PC-9 (cell line): ENCODE measurements at regions not wholly inside any gene's neighbourhood (a gene's known extent, or its start where the extent isn't known, plus 50 kb on each side); places are given as distances from the start of the nearest gene placed in this dataset.

Experiments used
- BruUV-seq: library from RNA; stranded (reverse); fragments of 400-500 nt; replicated peaks from 2 replicates; lab custom pipeline; 2021; lab: Mats Ljungman, UMichigan
- CTCF ChIA-PET: fragments of 300-600 bp; sonication (Branson Sonifier 250); formaldehyde crosslinking; loops from one replicate; lab custom pipeline; 2022; ENCODE audit warnings: antibody characterized with exemption; lab: Charles Lee
- POLR2A ChIA-PET: fragments of 300-600 bp; sonication (Branson Sonifier 250); formaldehyde crosslinking; loops from one replicate; lab custom pipeline; 2022; ENCODE audit warnings: antibody characterized with exemption; ENCODE audit not compliant: unreplicated experiment; lab: Charles Lee
- DNase-seq, 2 experiments: peaks; one replicate each; pipeline versions ENCODE4 v3.0.0 to v3.0.0-alpha.2; 2015 to 2022; ENCODE audit warnings: mixed read lengths in 1 of 2
- H2AFZ ChIP-seq: fragments of 200-600 bp; sonication (generic); 2 replicates; pipeline ENCODE4 v1.8.1; 2017; ENCODE audit warnings: antibody characterized with exemption
- H3F3A ChIP-seq: fragments of 200-600 bp; sonication (generic); 2 replicates; pipeline ENCODE4 v1.8.1; 2017; ENCODE audit warnings: antibody characterized with exemption, mild to moderate bottlenecking, low read depth; ENCODE audit not compliant: insufficient read depth
- H3K27ac ChIP-seq: fragments of 200-600 bp; sonication (generic); 2 replicates; pipeline ENCODE4 v1.6.1; 2016; ENCODE audit warnings: mixed run types
- H3K27me3 ChIP-seq: fragments of 200-600 bp; sonication (generic); 2 replicates; pipeline ENCODE4 v1.6.1; 2016; ENCODE audit warnings: low read depth, mixed run types; ENCODE audit not compliant: insufficient read depth
- H3K36me3 ChIP-seq: fragments of 200-600 bp; sonication (generic); 2 replicates; pipeline ENCODE4 v1.6.1; 2016; ENCODE audit warnings: low read depth, mixed run types
- H3K4me1 ChIP-seq: fragments of 200-600 bp; sonication (generic); replicated peaks from 2 replicates; pipeline ENCODE4 v1.6.1; 2016; ENCODE audit warnings: mixed run types; ENCODE audit not compliant: insufficient read depth
- H3K4me2 ChIP-seq: fragments of 200-600 bp; sonication (generic); 2 replicates; pipeline ENCODE4 v1.6.1; 2017; ENCODE audit warnings: mixed run types
- H3K4me3 ChIP-seq: fragments of 200-600 bp; sonication (generic); 2 replicates; pipeline ENCODE4 v1.6.1; 2016; ENCODE audit warnings: mixed run types
- H3K79me2 ChIP-seq: fragments of 200-600 bp; sonication (generic); 2 replicates; pipeline ENCODE4 v1.6.1; 2017; ENCODE audit warnings: low read depth, mixed run types
- H3K9me2 ChIP-seq: fragments of 200-600 bp; sonication (generic); 2 replicates; pipeline ENCODE4 v1.8.1; 2017; ENCODE audit warnings: mild to moderate bottlenecking; ENCODE audit not compliant: insufficient read depth
- H3K9me3 ChIP-seq: fragments of 200-600 bp; sonication (generic); 2 replicates; pipeline ENCODE4 v1.8.1; 2016; ENCODE audit warnings: low read depth; ENCODE audit not compliant: insufficient read depth
- H4K20me1 ChIP-seq: fragments of 200-600 bp; sonication (generic); 2 replicates; pipeline ENCODE4 v1.8.1; 2017; ENCODE audit not compliant: insufficient read depth
- CTCF ChIP-seq: fragments of 200-600 bp; sonication (generic); conservative IDR thresholded peaks from 2 replicates; pipeline ENCODE4 v1.6.1; 2017; ENCODE audit warnings: mixed run types, antibody characterized with exemption, mild to moderate bottlenecking, moderate library complexity
- EZH2 ChIP-seq: fragments of 200-600 bp; sonication (generic); IDR thresholded peaks from 2 replicates; pipeline ENCODE4 v1.8.0; 2017; ENCODE audit warnings: antibody characterized with exemption, low read depth
- intact Hi-C: fragments of 100-400 bp; cut with micrococcal nuclease; formaldehyde crosslinking; loops from one replicate; pipeline ENCODE4 v1.10.0; 2022; ENCODE audit not compliant: unreplicated experiment

- TF ChIP-seq EZH2 (no peak), CTCF (no peak)
- Histone ChIP-seq H3F3A (no peaks in the 10 kb centered on the region), H3K4me3 (no peak overlapping the region), H3K9me2 (no peaks in the 10 kb centered on the region), H3K36me3 (no peaks in the 10 kb centered on the region), H3K27me3 (no peaks in the 10 kb centered on the region), H3K9me3 (no peaks in the 10 kb centered on the region), H3K4me1 (no peaks in the 10 kb centered on the region), H3K27ac (no peak overlapping the region), H3K79me2 (no peaks in the 10 kb centered on the region), H2AFZ (no peak overlapping the region), H4K20me1 (no peaks in the 10 kb centered on the region), H3K4me2 (no peak overlapping the region)
- BruUV-seq: no TSS peak
- CTCF ChIA-PET: no interaction called here
- intact Hi-C loops: no loop called here
- POLR2A ChIA-PET: no interaction called here
- no peak for DNase-seq
Observed at GRCh38 chr21:18460979-18461378, 57.4 kb upstream of the TMPRSS15 start.

GRCh38 chr21:18461743-18462142, 58.2 kb upstream of the TMPRSS15 start:
- POLR2A ChIA-PET: no interaction called here
- TF ChIP-seq CTCF (no peak), EZH2 (no peak)
- H3K9me2 ChIP-seq: no peaks in the 10 kb centered on the region
- no peak overlapping the region for H2AFZ ChIP-seq
- no peak overlapping the region for H3K27ac ChIP-seq
- H3K27me3 ChIP-seq: no peaks in the 10 kb centered on the region
- no peaks in the 10 kb centered on the region for H3K36me3 ChIP-seq
- intact Hi-C loops: no loop called here
- BruUV-seq: no TSS peak
- no peaks in the 10 kb centered on the region for H3F3A ChIP-seq
- H3K9me3 ChIP-seq: no peaks in the 10 kb centered on the region
- no peaks in the 10 kb centered on the region for H4K20me1 ChIP-seq
- H3K4me2 ChIP-seq: no peak overlapping the region
- H3K4me1 ChIP-seq: no peaks in the 10 kb centered on the region
- H3K4me3 ChIP-seq: no peak overlapping the region
- CTCF ChIA-PET: no interaction called here
- no peaks in the 10 kb centered on the region for H3K79me2 ChIP-seq
- DNase-seq: no peak

GRCh38 chr21:18467715-18468114, 64.1 kb upstream of the TMPRSS15 start:
- no peak overlapping the region for H3K4me2 ChIP-seq
- H3K36me3 ChIP-seq: no peaks in the 10 kb centered on the region
- POLR2A ChIA-PET: no interaction called here
- no peaks in the 10 kb centered on the region for H3K9me3 ChIP-seq
- no peak overlapping the region for H3K4me3 ChIP-seq
- H3K9me2 ChIP-seq: no peaks in the 10 kb centered on the region
- CTCF ChIA-PET: no interaction called here
- DNase-seq: no peak
- no peaks in the 10 kb centered on the region for H3K27me3 ChIP-seq
- TF ChIP-seq EZH2 (no peak), CTCF (no peak)
- H3F3A ChIP-seq: no peaks in the 10 kb centered on the region
- no peaks in the 10 kb centered on the region for H3K79me2 ChIP-seq
- no TSS peak for BruUV-seq
- no peak overlapping the region for H3K27ac ChIP-seq
- intact Hi-C loops: no loop called here
- no peak overlapping the region for H2AFZ ChIP-seq
- H4K20me1 ChIP-seq: no peaks in the 10 kb centered on the region
- no peaks in the 10 kb centered on the region for H3K4me1 ChIP-seq
